A673 (cell line): ENCODE measurements at regions not wholly inside any gene's neighbourhood (a gene's known extent, or its start where the extent isn't known, plus 50 kb on each side); places are given as distances from the start of the nearest gene placed in this dataset.

Source experiments
- CTCF ChIP-seq: fragments of 300-800, 200-600 bp; sonication (generic); conservative IDR thresholded peaks from 2 replicates; pipeline ENCODE4 v1.5.1; 2017; ENCODE audit warnings: low read depth, mild to moderate bottlenecking, antibody characterized with exemption, low read length, moderate library complexity, mixed read lengths
- EZH2 ChIP-seq: fragments of 200-600 bp; sonication (generic); IDR thresholded peaks from 2 replicates; pipeline ENCODE4 v1.6.1; 2017; ENCODE audit warnings: borderline replicate concordance, low read depth, mild to moderate bottlenecking, mixed read lengths, antibody characterized with exemption, low read length; ENCODE audit not compliant: poor library complexity, severe bottlenecking

GRCh38 chr2:131801210-131801744 lies 273.6 kb downstream of the CCDC74A start:
- TF ChIP-seq CTCF (no peak), EZH2 (no peak)
